HTR-8/SVneo (cell line): ENCODE measurements at regions not wholly inside any gene's neighbourhood (a gene's known extent, or its start where the extent isn't known, plus 50 kb on each side); places are given as distances from the start of the nearest gene placed in this dataset.

Experiments used
- DNase-seq: peaks from one replicate; pipeline ENCODE4 v3.0.0; 2011; ENCODE audit warnings: low spot score, mixed read lengths; ENCODE audit not compliant: insufficient read length
- FAIRE-seq: peaks from 2 replicates; lab custom pipeline; 2011; peaks lifted over from hg19 to GRCh38; lab: Jason Lieb, UNC

DNA sequence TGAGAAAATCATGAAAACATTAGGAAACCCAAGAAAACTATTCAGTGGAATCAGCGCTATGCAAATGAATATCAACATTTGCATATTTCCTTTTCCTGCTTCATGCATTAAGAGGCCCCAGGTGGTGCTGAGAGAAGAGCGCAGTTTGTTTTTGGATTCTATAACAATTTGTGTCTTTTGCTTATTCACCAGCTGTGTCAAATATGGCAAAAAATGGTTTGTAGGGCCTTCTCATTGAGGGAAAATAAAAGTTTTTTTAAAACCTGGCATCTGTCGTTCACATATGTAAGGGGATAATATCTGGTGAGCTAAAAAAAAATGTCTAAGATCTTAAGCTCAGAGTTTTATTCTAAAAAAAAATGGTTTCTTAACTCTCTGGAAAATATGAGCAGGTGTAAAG lies 122.5 kb upstream of the ROBO2 start:
- DNase-seq (no peak), FAIRE-seq (no peak)

DNA sequence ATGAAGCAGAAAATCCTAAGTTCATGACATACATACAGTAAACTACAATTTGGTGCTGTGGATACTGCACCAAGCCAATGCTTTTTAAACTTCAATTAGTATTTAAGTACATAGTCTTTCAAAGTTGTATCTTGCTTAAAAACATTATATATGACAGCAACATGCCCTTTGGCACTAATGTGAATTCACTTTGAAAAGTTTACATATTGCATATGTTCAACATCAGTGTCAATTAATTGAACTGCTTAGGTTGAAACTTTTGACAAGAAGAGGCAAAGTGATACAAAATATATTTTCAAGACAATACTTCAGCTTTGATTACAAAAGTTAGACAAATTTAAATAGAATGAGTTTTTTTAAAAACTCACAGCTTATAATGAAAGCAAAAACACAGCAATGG lies 119.4 kb upstream of the ROBO2 start:
- DNase-seq (no peak), FAIRE-seq (no peak)

DNA sequence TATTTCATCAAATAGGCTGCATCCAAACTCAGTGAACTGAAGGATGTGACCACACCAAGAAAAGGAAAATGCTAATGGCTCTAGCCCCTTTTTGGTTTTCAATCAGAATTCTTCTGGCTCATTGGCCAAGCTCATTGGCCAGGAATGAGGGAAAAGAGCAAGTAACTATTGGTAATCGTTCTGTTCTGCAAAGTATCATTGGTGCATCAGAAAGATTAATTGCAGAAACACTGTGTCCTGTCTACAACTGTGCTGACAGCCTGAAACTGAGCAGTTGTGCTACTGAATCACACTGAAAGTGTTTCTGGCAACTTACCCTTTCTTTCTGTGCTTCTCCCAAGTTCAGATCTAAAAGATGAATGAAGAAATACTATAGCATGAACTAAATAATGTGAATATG lies 116.4 kb upstream of the ROBO2 start:
- no peak for FAIRE-seq
- no peak for DNase-seq

DNA sequence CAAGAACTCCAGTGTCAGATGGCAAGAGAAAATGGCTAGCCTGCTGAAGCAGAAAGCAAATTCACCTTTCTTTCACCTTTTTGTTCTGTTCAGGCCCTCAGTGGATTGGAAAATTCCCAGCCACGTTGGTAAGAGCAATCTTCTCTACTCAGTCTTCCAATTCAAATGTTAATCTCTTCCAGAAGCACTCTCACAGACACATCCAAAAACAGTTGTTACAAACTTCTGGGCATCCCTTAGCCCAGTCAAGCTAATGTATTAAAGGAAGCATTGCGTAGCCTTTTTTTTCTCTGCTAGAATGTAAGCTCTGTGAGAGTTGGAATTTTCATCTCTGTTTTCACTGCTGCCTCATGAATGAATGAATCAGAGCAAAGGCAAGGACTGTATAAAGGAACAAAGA lies 109.2 kb upstream of the ROBO2 start:
- DNase-seq (no peak), FAIRE-seq (no peak)

DNA sequence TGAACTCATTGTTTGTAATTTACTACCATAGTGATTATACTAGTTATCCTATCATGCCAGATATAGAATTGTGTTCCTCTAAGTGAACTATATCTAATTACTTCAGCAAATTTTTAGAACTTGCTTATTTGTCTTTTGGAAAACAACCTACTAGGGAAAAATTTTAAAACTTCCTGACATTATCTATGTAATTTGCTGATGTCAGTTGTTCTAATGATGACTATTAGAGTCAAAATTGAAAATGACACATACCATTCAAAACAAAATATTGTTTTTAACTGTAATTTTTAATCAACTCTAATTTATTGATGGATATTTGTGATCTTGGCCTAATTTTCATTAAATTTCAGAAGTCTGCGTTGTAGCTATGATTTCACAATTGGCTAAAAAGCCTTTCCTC lies 106.7 kb upstream of the ROBO2 start:
- FAIRE-seq (no peak), DNase-seq (no peak)

DNA sequence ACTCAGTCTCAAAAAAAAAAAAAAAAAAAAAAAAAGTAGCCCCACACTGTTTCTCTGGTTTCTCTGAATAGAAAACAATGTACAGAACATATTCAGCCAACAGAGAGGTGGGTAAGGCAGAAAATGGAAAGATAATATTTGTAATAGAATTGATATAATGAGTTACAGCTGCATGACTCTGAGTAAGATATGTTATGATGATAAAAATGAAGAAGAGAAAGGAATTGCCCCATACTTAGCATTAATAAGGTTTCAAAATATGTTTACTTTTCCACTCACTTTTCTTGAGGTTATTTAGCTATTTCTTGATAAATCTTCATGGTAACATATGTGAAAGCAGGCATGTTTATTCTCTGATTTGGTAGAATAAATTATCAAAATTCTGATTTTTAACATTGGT lies 100.9 kb upstream of the ROBO2 start:
- DNase-seq = no peak
- no peak for FAIRE-seq

DNA sequence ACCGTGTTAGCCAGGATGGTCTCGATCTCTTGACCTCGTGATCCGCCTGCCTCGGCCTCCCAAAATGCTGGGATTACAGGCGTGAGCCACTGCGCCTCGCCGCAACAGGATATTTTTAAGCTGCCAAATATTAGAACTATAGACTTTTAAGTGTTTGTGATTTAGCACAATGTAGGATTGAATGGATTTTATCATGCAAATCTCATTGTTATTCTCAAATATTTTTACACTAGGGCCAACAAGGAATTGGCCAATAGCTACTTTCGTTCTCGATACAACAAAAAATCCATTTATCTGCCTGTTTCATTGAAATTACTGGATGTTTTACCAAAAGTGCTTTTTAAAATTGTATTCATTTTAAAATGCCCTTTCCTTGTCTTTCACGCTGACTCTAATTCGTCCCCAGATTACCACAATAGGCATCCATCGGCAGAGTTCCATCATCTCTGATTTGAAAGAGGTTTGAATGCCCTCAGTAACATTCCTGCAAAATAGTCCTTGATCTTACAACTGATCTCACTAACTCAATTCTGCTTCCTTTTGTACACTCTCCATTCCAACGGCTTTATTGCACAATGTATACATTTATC lies 99.6 kb upstream of the ROBO2 start:
- DNase-seq = no peak
- no peak for FAIRE-seq

DNA sequence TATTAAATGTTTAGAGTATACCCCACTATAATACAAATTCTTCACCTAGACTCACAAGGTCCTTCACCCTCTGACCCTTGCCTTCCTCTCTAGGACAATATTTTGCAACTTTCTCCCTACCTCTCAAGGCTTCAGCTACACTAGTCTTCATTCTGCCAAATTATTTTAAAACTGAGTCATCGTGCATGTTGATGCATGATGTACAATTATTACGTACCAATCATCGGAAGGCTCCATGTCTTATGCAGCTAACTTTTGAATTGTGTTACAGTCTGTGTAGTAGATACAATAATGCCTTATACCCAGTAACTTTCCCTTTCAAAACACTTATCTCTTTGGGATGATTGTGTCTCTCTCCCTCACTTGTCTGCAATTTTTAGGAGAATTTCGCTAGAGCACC lies 98.5 kb upstream of the ROBO2 start:
- FAIRE-seq (no peak), DNase-seq (no peak)

DNA sequence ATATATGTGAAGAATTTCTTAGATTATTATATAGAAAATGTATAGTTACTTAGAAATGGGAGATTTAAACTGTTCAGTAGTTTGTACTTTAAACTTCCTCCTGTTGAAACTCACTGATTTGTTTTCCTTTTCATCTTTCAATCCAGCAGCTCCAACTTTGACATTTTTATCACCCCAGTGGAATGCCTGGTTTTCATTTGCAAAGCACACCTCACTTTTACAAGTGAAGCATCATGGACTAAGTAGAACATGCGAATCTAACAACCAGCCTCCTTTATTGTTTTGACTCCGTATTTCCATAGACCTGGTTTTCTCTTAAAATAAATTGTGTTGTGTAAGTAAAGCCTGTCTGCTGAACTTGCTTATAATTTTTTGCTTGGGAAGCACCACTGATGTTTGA lies 97.8 kb upstream of the ROBO2 start:
- DNase-seq (no peak), FAIRE-seq (no peak)

DNA sequence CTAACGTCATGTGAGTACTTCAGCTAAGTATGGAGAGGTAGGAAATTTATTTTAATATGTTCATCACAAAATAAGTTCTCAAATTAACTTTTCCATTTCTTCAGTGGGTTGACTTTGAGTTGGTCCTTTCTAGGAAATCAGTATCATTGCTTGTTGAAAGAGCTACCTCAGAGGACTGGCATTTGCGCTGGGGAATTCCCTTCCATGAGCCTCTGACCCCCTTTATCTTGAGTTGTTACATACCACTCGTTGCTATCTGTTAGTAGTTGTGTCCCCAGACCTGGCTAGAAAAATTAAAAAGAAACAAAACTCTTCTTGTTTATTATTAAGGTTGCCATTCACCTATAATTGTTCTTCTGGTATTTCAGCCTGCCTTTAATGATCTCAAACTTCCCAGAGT lies 96.8 kb upstream of the ROBO2 start:
- DNase-seq (no peak), FAIRE-seq (no peak)

DNA sequence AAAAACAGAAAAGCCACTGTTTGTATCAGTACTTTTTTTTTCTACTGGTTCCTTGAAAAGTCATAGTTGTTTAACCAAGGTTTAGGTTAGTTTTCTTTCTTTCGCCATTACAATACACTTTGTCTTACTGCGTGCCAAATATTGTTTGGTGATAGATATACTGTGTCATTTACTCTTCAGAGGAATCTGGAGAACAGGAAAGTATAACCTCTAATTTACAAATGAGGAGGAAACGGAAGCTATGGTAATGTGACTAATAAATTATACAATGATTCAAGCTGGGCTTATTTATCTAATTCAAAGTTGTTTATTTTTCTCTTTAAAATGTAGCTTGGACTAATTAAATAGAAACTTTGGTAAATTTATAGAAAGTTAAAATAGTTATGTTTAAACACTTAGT lies 96.2 kb upstream of the ROBO2 start:
- no peak for FAIRE-seq

DNA sequence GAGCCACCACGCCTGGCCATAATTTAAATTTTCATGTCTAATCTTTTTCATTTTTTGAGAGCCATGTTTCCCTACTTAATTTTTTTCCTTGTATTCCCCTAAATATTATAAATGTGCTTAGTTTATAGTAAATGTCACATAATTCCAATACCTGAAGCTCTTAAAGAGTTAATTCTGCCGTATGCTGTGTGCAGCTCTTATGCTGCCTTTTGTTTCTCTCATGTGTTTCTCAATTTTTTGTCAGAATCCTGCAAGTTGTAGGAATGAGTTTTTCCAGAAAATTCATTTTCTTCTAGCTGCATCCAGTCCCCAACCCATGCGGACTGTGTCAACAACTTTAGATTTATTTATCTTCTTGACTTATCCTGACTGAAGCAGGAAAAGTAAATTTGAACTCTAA lies 90.9 kb upstream of the ROBO2 start:
- FAIRE-seq (no peak), DNase-seq (no peak)

More for the DNA sequence above, 96.2 kb upstream of the ROBO2 start:
- no peak for DNase-seq

DNA sequence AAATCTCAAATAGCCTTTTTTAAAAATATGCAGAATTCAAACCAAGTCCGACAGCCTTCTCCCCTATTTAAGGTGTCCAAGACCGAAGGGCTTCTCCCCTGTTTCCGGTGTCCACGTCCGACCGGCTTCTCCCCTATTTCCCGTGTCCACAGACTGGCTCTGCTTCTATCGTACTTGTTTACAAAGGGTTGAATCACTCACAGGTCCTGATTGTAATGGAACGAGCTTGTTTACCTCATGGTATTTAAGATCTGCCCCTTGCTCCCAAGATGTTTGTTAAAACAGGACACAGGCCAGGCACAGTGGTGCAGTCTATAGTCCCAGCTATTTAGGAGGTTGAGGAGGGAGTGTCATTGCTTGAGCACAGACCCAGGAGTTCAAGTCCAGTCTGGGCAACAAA lies 90.4 kb upstream of the ROBO2 start:
- no peak for FAIRE-seq
- no peak for DNase-seq

DNA sequence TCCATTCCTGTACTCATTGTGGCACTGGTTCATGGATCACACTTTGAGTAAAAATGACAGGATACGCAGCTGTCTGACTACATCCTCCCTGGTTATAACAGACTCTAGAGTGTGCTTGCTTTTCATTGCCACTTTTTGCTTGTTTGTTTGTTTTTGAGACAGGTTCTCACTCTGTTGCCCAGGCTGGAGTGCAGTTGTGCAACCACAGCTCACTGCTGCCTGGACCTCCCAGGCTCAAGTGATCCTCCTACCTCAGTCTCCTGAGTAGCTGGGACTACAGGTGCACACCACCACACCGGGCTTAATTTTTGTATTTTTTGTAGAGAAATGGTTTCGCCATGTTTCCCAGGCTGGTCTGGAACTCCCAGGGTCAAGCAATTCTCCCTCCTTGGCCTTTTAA lies 89.3 kb upstream of the ROBO2 start:
- no peak for DNase-seq
- FAIRE-seq = no peak

DNA sequence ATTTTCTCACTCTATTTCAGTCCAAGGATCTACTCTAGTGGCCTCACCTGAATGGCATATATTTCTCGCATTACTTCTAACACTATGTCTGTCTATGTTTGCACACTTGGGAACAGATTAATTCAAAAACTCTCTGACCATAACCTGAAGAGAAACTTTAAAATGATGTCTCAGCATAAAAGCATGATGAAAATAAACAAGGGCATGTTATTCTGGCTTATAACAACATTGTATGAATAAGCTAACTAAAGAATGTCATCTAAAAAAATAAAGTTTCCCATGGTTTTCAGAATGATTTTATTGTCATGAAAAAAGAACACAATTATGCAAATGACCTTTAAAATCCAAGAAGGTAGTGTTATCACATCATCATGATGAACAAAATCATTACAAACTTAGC lies 85.5 kb upstream of the ROBO2 start:
- FAIRE-seq = no peak

DNA sequence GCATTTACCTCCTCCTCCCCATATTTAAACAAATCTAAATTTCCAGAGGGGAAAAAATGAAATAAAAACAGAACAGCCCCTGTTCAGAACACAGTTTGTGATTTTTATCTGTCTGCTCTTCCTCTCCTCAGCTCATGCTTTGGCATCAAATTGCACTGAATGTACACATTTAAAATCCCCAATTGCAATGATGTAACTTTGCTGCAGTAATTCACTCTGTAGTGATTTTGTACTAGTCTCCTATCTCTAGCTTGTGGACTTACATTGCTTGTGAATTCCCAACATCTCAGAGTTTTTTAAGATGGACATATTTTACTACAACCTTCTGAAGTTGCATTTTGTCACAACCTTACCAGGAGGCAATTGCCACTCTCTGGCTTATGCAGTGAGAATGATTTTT lies 81.6 kb upstream of the ROBO2 start:
- DNase-seq (no peak), FAIRE-seq (no peak)

More for the DNA sequence above, 85.5 kb upstream of the ROBO2 start:
- no peak for DNase-seq

DNA sequence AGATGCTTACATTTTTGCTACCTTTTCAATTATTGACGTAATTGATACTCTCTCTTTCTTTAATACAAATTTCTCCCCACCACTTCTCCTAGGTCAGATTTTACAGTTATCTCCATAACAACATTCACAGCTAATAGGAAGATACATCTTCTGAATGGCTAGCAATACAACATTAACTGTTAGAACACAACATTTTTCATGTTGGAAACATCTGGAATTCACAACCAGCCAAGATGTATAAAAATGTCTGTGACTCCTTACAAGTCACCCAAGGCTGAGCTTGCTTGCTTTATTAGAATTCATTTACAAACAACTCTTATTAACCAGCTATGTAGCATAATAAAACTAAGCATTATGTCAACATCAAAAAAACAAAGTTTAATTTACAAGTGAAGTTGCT lies 81.0 kb upstream of the ROBO2 start:
- FAIRE-seq (no peak), DNase-seq (no peak)

DNA sequence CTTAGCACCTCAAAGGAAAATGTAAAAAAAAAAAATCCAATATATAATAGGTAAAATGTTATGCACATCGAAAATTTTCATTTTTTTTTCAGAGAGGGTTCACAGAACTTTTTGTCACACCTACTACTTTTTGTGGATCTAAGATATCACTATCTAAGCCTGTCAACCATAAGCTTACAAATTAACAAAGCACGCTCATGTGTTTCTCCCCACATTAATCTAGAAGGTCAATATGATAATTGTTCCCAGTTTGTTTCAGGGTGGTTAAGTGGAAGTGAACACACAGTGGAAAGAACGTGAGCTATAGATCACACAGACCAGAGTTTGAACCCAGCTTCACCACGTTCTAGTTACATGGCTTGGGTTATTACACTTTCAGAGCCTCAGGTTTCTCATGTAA lies 78.6 kb upstream of the ROBO2 start:
- DNase-seq (no peak), FAIRE-seq (no peak)

DNA sequence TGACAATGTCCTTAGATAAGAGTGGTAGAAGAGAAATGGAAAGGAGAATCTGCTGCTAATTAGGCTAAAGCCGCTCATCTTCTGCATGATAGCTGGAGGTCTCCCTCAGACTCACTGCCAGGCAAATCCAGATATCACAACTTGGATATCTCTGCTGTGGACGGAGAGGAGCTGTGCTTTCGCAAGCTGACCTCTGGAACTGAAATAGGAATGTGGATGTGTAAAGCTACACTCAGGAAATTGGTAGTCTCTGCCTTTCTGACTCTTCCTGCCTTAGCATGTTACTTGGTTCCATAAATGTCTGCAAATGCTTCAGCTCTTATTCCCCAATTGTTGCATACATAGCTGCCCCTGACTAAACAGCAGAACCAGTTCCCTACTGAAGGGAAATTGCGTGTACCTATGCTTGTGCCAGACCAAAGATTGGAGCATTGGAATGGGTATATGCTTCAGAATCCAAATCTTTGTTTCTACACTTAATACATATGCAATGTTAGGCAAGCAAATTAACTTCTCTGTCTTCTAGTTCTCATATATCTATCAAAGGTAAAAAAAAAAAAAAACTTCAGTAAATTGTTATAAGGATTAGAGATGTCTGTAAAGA lies 74.7 kb upstream of the ROBO2 start:
- FAIRE-seq (no peak), DNase-seq (no peak)

DNA sequence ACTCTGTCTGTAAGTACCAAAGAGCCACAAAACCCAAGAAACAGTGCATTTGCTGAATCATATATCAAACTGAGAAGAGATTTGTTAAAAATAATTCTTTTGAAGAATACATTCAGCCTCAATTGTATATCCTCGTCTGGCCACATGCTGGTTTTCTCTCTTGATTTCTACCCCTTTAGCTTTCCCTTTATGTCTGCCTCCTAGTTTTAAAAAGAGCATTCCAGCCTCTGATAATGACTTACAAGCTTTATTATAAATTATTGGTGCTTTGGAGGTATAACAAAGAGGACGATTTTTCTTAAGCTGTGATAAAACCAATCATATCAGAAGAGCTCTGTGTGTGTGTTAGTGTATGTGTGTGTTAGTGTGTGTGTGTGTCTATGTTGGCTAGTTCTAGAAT lies 70.4 kb upstream of the ROBO2 start:
- FAIRE-seq = no peak
- no peak for DNase-seq

DNA sequence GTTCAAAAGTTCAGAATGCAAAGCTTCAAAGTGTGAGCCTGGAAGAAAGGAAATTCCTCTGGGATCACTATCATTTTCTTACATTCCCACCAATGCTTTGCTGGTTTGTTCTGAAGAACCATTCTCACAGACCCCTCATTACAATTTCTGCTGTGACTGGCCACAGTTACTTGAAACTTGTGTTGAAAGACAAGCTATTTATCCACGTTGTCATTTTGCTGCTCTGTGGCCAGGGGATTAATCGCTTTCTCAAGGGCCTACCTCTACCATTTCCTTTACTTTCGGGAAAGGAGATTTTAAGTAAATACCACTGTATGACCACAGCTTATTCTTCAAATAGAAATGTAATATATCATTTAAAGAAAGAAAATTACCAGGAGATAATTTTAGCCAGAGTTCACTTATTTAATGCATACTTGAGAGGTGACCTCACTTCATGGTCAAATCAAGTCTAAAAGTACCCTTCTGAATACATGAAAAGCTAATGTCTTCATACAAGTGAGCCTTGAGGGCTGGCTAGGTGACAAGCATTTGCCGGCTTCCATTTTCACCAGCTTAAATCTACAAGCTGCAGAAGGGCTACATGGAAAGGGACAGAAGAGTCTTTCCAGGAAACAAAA lies 69.8 kb upstream of the ROBO2 start:
- DNase-seq (no peak), FAIRE-seq (no peak)

DNA sequence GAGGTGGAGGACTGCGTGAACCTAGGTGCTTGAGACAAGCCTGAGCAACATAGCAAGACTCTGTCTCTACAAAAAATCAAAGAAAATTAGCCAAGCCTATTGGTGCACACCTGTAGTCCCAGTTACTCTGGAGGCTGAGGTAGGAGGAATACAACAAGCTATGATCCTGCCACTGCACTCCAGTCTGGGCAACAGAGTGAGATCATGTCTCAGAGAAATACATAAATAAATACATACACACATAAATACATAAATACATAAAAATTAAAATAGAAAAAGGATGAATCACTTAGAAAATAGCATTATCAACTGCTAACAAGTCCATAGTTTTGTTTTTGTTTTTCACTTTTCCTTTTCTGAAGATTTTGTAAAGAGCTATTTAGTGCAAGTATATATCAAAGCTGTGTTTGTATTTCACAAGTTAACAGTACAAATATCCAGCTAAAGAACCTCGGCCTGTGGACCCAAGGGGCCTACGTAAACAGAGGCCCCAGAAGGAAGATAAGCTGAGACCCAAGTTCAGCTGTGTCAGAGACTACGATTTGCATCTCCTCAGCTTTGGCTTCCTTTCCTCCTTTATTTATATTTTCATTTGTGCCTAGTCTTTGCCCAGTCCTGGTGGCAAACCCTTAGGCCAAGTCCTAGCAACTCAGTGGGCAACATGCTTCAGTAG lies 67.1 kb upstream of the ROBO2 start:
- no peak for FAIRE-seq
- no peak for DNase-seq
